PFSK-1 (cell line): ENCODE measurements at regions not wholly inside any gene's neighbourhood (a gene's known extent, or its start where the extent isn't known, plus 50 kb on each side); places are given as distances from the start of the nearest gene placed in this dataset.

Source experiments
- FOXP2 ChIP-seq: optimal IDR thresholded peaks from 2 replicates; pipeline ENCODE3; 2011; ENCODE audit warnings: borderline replicate concordance, control low read depth, inconsistent platforms; ENCODE audit not compliant: insufficient read depth; ENCODE audit errors: extremely low read length, extremely low read depth
- POLR2AphosphoS5 ChIP-seq: IDR thresholded peaks from 2 replicates; pipeline ENCODE4 v1.6.1; 2012; ENCODE audit warnings: low read depth, mild to moderate bottlenecking, control low read depth, low read length, moderate library complexity
- REST ChIP-seq, 2 experiments: IDR thresholded peaks; 2 replicates each; pipeline versions ENCODE4 v1.6.1 to v1.8.0; 2011 to 2012; ENCODE audit warnings: low read depth in 2 of 2, low read length in 2 of 2, control low read depth in 1 of 2, inconsistent platforms in 1 of 2, mild to moderate bottlenecking in 1 of 2, moderate library complexity in 1 of 2; ENCODE audit not compliant: insufficient read depth in 1 of 2
- TAF1 ChIP-seq: IDR thresholded peaks from 2 replicates; pipeline ENCODE4 v1.6.1; 2012; ENCODE audit warnings: low read length, control low read depth, borderline replicate concordance; ENCODE audit not compliant: insufficient read depth

- TF ChIP-seq POLR2AphosphoS5 (no peak), TAF1 (no peak), FOXP2 (no peak), REST (IDR thresholded peaks at IDR 0.05; ENCODE audit: insufficient read depth in 1 of 2, low read depth in 2 of 2, low read length in 2 of 2) (no peak)
Observed at GRCh38 chr4:178142724-178143123, 700.5 kb upstream of the AGA start.
